Fibroblast of the aortic adventitia (primary cell): ENCODE measurements at regions not wholly inside any gene's neighbourhood (a gene's known extent, or its start where the extent isn't known, plus 50 kb on each side); places are given as distances from the start of the nearest gene placed in this dataset. TPM values are rescaled to one million over a fixed set of nuclear protein-coding genes. Genes with fewer than 3 reads are reported as not detected.

Experiments used
- DNase-seq: peaks from one replicate; pipeline ENCODE4 v3.0.0-alpha.2; 2010; ENCODE audit warnings: low read depth
- H3K4me3 ChIP-seq: 2 replicates; pipeline ENCODE4 v1.5.1; 2011; ENCODE audit warnings: low read depth, mild to moderate bottlenecking, control low read depth, low read length, moderate library complexity
- small RNA-seq: library from RNA; depleted of rRNA; stranded (forward); fragments of <200 nt; gene quantifications from one replicate; pipeline ENCODE3, GENCODE V24; 2012
- TF ChIP-seq, protein P1 (sequence below): IDR thresholded peaks from 2 replicates; pipeline ENCODE4 v1.5.1; 2011; ENCODE audit warnings: mild to moderate bottlenecking, low read length, control low read depth, inconsistent platforms; ENCODE audit not compliant: insufficient read depth

- H3K4me3 ChIP-seq = no peak overlapping the region
- DNase-seq = no peak
- TF ChIP-seq, protein P1, sequence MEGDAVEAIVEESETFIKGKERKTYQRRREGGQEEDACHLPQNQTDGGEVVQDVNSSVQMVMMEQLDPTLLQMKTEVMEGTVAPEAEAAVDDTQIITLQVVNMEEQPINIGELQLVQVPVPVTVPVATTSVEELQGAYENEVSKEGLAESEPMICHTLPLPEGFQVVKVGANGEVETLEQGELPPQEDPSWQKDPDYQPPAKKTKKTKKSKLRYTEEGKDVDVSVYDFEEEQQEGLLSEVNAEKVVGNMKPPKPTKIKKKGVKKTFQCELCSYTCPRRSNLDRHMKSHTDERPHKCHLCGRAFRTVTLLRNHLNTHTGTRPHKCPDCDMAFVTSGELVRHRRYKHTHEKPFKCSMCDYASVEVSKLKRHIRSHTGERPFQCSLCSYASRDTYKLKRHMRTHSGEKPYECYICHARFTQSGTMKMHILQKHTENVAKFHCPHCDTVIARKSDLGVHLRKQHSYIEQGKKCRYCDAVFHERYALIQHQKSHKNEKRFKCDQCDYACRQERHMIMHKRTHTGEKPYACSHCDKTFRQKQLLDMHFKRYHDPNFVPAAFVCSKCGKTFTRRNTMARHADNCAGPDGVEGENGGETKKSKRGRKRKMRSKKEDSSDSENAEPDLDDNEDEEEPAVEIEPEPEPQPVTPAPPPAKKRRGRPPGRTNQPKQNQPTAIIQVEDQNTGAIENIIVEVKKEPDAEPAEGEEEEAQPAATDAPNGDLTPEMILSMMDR = no peak
Measured at GRCh38 chrX:43589735-43590134, 66.4 kb upstream of the MAOA start.

DNA sequence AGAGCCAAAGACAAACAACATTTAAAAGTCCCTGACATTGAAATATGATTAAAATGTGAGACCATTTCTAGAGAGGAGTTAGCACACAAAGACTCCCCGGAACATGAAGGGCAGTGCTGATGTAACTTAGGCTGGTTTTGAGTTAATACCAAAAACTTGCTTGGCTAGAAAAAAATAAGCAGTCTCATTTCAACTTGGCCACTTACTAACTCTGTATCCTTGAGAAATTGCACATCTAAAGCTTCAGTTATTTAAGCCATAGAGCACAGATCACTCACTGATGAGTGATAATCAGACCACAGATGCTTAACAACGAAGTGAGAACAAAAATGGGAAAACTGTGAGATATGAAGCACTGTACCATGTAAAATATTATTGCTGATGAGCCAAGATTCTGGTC, 65.9 kb upstream of the MAOA start:
- peak; percentile 12 for DNase-seq
- no peak overlapping the region for H3K4me3 ChIP-seq
- TF ChIP-seq, protein P1 = no peak

DNA sequence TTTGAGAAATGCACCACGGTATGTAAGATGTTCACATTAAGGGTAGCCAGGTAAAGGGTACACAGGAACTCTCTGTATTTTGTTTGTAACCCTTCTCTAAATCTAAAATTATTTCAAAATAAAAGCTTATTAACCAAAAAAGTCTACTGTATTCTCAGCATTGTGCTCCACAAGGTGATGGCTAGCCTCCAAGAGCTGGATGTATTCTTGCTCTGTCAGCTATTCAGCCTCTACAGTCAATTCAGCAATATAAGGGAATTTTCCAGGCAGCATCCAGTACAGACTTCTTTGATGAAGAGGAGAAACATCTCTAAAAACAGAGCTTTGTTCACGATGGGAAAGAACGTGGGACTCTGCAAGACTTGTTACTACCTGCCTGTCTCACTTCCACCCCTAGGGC, 63.5 kb upstream of the MAOA start:
- H3K4me3 ChIP-seq = no peak overlapping the region
- DNase-seq = no peak
- TF ChIP-seq, protein P1 = no peak

- TF ChIP-seq, protein P1 = no peak
- no peak overlapping the region for H3K4me3 ChIP-seq
- DNase-seq = no peak
Measured at GRCh38 chrX:43595931-43596330, 60.2 kb upstream of the MAOA start.

GRCh38 chrX:43604753-43605152, 51.3 kb upstream of the MAOA start:
- H3K4me3 ChIP-seq = no peak overlapping the region
- TF ChIP-seq, protein P1 = no peak
- no peak for DNase-seq

GRCh38 chrX:43605351-43605750, 50.7 kb upstream of the MAOA start:
- DNase-seq = no peak
- no peak overlapping the region for H3K4me3 ChIP-seq
- TF ChIP-seq, protein P1 = no peak

Small RNAs in the stretch of these regions (small RNA-seq; reads per million reads assigned to genes)
- gene AL451086.1 = not detected
